Renal cortical epithelial cell (primary cell): ENCODE measurements at regions not wholly inside any gene's neighbourhood (a gene's known extent, or its start where the extent isn't known, plus 50 kb on each side); places are given as distances from the start of the nearest gene placed in this dataset.

Experiments
- DNase-seq: peaks from one replicate; pipeline ENCODE4 v3.0.0-alpha.2; 2011; ENCODE audit warnings: low read depth

- no peak for DNase-seq
Measured at GRCh38 chr13:33626407-33626806, 191.5 kb upstream of the RFC3 start.

- no peak for DNase-seq
Measured at GRCh38 chr13:33628662-33629061, 189.3 kb upstream of the RFC3 start.

- DNase-seq: no peak
Measured at GRCh38 chr13:33629605-33630360, 188.2 kb upstream of the RFC3 start.

- DNase-seq: no peak
Measured at GRCh38 chr13:33633701-33634545, 184.0 kb upstream of the RFC3 start.

- DNase-seq: peak; percentile 49
Measured at GRCh38 chr13:33634546-33634982, 183.4 kb upstream of the RFC3 start.

- no peak for DNase-seq
Measured at GRCh38 chr13:33636243-33636642, 181.7 kb upstream of the RFC3 start.

- DNase-seq: peak; percentile 75
Measured at GRCh38 chr13:33636955-33637670, 180.8 kb upstream of the RFC3 start.

- peak; percentile 69 for DNase-seq
Measured at GRCh38 chr13:33637978-33638743, 179.8 kb upstream of the RFC3 start.

GRCh38 chr13:33639158-33639557 lies 178.8 kb upstream of the RFC3 start:
- DNase-seq: peak; percentile 42

GRCh38 chr13:33639626-33640080 lies 178.3 kb upstream of the RFC3 start:
- peak; percentile 56 for DNase-seq

- no peak for DNase-seq
Measured at GRCh38 chr13:33640832-33641231, 177.1 kb upstream of the RFC3 start.

- DNase-seq: peak; percentile 89
Measured at GRCh38 chr13:33642374-33643065, 175.4 kb upstream of the RFC3 start.

- no peak for DNase-seq
Measured at GRCh38 chr13:33644581-33645543, 173.1 kb upstream of the RFC3 start.

- no peak for DNase-seq
Measured at GRCh38 chr13:33645591-33646554, 172.1 kb upstream of the RFC3 start.

GRCh38 chr13:33649212-33649878 lies 168.6 kb upstream of the RFC3 start:
- no peak for DNase-seq

- DNase-seq: no peak
Measured at GRCh38 chr13:33651766-33652165, 166.2 kb upstream of the RFC3 start.

GRCh38 chr13:33657274-33657673 lies 160.7 kb upstream of the RFC3 start:
- no peak for DNase-seq

GRCh38 chr13:33659466-33659865 lies 158.5 kb upstream of the RFC3 start:
- no peak for DNase-seq
